GM19328 (cell line): ENCODE measurements at regions not wholly inside any gene's neighbourhood (a gene's known extent, or its start where the extent isn't known, plus 50 kb on each side); places are given as distances from the start of the nearest gene placed in this dataset.

ENCODE experiments used
- ATAC-seq: cut with Tn5 transposase; IDR thresholded peaks from one replicate; pipeline ENCODE4 v1.9.1; 2021; ENCODE audit warnings: mild to moderate bottlenecking, moderate library complexity; ENCODE audit not compliant: unreplicated experiment

DNA sequence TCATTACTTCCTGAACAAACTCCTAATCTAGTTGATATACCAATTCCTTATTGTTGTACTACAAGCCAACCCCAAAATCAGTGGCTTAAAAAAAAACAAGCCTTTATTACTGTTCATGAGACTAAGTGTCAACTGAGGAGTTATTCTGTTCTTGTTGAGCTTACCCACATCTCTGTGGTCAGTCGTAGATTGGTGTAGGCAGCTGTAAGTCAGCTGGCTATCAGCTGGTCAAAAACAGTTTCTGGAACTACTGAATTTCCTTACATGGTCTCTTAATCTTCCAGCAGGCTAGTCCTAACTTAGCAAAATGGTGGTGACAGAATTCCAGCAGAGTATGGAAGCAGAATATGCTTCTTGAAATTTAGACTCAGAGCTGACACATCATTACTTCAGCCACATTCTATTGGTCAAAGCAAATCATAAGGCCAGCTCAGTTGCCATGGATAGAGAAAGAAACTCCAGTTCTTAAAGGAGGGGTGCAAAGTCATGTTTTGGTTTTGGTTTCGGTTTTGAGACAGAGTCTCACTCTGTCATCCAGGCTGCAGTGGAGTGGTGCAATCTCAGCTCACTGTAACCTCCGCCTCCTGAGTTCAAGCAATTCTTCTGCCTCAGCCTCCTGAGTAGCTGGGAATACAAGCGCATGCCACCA, 386.1 kb upstream of the MPDZ start:
- ATAC-seq, result no peak

DNA sequence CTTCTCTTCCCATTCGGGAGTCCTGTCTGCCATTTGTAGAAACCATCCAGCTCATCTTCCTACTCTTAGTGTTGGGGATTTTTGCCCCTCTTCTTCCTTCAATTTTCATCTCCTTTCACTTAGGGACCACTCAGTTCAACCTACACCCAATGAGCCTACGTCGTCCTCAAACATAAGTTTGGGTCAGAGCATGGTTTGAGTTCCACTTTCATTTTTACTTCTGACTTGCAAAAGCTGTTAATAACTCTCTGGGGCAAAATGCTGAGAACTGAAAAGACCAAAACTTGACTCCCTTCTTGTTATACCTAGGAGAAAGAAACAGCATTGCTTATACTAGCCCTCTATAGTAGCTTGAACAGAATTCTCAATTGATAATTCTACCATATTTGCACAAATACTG, 381.5 kb upstream of the MPDZ start:
- no peak for ATAC-seq

DNA sequence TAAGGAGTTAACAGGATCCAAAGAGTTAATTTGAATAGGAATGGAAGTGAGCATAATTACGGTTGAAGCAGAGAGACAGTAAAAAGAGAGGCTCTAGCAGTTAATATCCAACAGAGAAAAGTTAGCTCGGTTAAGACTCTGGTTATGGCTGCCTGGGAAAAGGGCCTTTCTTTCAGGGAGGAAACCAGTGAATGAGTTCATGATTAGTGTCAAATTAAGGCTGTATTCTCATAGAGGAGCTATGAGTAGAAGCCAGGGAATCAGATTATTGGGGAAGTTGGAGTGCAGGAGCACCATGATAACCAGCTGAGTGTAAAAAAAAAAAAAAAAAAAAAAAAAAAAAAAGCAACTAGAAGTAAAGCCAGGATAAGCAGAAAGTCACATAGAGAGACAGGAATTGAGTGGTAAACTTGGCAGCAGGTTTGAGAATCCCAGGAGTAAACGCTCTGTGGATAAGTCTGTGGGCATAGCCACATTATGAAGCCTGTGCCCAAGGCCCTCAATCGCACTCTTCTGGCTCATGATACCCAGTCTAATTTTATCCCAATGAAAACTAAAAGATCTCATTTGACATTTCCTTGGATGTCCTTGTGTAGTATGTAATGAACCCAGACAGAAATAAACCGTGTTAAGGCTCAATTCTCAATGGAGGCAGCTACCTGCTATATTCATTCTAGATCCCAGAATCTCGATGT, 372.6 kb upstream of the MPDZ start:
- ATAC-seq, result no peak

DNA sequence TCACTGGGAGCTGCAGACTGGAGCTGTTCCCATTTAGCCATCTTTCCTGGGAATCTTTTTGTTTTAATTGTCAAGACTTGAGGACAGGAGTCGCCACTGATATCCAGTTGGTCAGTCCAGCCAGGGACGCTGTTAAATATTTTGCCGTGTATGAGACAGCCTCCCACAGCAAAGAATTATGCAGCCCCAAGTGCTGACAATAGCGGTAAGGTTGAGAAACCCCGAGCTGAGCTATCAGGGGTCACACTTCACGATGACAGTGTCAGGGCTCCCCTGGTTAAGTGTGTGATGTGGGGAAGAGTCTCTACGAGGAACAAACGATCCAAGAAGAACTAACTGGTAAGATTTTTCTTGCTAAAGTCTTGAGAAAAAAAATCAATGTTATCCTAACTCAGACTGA, 372.0 kb upstream of the MPDZ start:
- ATAC-seq, result no peak

DNA sequence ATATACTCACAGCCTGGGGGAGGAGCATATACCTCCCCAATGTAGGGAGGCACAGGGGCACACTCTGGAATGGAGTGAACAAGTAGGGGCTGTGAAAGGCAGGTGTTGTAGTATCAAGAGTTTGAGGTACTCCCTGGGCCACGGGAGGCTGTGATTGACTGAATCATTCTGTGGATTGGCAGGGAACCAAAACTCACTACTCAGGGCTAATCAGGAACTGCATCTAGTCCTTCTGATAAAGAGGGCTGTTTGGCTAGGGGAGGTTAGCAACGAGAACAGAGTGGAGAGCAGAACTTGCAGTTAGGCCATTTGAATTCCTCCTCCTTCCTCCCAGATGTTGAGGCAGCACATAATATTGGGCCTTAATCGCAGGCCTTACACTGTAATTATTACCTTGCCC, 369.2 kb upstream of the MPDZ start:
- no peak for ATAC-seq

DNA sequence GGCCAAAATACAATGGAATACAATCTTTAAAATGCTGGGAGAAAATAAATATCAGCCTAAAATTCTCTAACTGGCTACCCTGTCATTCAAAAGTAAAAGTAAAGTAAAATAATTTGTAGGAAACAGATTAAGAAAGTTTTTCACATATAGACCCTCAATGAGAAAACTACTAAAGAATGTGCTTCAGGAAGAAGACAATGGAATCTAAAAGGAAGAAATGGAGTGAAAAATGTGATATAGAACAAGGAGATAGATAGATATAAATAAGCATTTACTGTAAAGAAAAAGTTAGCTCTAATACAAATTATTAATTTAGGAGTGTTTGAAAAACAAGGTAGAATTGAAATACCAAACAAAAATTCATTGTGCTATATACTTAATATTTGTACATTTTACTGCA, 368.6 kb upstream of the MPDZ start:
- ATAC-seq, result no peak

DNA sequence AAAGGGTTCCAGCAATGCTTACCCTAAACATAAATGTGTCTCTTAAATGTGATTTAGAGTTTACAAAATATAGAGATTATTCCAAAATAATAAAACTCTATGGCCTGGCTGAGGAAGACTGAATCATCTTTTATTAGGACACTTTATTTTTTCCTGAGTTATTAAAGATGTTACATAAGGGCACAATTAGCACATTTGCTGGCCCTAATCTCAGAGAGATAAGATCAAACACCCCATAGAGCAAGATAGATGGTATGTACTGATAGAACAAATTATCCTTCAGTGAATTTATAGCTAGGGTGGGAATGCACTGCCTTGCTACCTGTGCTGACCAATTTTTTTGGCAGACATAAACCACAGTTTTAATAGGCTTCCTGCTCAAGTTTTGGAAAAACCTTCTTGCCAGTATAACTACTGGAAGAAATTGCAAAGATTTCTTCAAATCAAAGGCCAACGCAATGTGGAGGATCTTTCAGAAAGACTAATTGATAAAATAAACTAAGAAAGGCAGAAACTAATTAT, 367.1 kb upstream of the MPDZ start:
- no peak for ATAC-seq

DNA sequence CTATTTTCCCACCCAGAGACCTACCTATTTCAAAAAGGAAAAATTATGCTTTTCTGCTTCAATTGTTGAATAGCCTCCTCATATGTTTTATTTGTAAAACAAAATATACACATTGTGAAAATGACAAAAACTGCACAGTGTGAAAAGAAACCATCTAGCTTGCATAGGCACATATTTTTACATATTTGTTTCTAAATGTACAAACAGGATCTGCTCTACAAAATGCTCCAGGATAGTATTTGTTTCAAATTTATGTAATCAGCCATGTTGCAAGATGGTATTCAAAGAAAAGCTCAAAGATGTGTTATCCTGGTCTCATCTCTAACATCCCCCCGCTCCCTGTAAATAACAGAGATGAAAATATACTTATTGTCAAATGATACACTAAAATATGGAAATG, 366.1 kb upstream of the MPDZ start:
- no peak for ATAC-seq

- ATAC-seq, result no peak
Measured at GRCh38 chr9:13644675-13645074, 365.2 kb upstream of the MPDZ start.

DNA sequence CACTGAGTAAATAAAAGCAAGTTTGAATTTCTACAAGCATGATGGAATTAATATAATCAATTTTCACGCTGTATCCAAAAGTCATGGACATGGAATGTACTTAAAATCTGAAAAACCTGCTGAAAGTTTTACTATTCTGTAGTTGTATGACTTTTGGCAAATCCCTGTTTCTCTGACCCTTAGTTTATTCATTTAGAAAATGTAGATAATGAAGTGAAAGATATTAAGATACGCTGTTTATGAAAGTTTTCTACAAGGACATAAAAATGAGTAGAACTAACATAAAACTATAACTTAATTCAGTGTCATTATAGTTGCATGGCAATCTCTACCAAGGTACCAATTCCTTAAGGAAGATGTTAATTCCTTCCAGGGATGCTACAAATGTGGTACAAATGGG, 363.2 kb upstream of the MPDZ start:
- no peak for ATAC-seq

GRCh38 chr9:13629067-13629466, 349.6 kb upstream of the MPDZ start:
- no peak for ATAC-seq

DNA sequence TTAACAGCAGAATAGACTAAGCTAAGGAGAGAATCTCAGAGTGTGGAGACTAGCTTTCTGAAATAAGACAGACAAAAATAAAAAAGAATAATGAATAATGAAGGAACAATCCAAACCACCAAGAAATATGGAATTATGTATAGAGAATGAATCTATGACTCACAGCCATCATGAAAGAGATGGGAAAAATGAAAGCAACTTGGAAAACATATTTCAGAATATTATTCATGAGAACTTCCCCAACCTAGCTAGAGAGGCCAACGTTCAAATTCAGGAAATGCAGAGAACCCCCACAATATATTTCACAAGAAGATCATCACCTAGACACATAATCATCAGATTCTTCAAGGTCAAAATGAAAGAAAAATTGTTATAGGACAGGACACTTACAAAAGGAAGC, 349.0 kb upstream of the MPDZ start:
- ATAC-seq, result no peak

GRCh38 chr9:13627502-13627901, 348.0 kb upstream of the MPDZ start:
- ATAC-seq, result no peak

- no peak for ATAC-seq
Measured at GRCh38 chr9:13627071-13627470, 347.6 kb upstream of the MPDZ start.

- no peak for ATAC-seq
Measured at GRCh38 chr9:13626601-13627000, 347.1 kb upstream of the MPDZ start.

- ATAC-seq, result no peak
Measured at GRCh38 chr9:13621872-13622564, 342.5 kb upstream of the MPDZ start.

DNA sequence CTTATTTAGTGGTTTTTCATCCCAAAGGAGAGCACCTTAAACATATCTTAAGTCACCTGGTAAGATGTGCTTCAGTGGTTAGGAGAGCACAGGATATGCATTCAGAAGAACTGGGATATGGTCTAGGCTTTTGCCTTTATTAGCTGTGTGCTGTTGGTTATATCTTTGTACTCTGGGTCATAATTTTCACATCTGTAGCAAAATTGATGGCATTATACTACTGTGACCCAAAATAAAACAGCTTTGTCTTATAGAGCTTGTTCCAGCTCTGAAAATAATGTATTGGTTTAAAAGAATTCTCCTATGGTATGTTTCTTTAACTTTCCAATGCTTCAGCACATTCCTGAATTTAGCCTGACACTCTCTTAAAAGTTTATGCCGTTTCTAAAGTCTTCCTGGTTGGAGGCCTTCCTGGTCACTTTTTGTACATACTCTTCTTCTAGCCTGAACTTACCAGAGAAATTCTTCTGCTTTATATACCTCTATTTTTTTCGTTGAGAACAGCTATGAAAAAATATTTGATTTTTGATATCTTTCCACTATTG, 337.1 kb upstream of the MPDZ start:
- ATAC-seq, result no peak

- no peak for ATAC-seq
Measured at GRCh38 chr9:13615660-13616490, 336.4 kb upstream of the MPDZ start.

DNA sequence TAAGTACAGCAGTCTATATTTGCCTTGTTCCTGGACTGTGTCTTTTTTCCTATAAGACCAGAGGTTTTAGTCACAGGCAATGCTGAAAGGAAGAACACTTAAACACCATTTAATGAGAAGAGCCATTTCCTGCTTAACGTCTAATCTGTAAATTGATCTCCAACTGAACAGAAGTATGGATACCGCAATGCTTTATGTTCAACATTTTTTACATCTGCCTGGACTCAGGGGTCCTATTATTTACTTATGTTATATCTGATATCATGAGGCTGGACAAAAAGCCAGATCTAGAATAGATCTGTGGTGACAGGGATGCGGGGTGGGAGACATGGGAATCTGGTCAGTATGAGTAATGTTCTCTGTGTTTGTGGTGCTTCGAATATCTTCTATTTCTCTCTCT, 334.6 kb upstream of the MPDZ start:
- ATAC-seq, result no peak

- ATAC-seq, result no peak
Measured at GRCh38 chr9:13613296-13613695, 333.8 kb upstream of the MPDZ start.

- no peak for ATAC-seq
Measured at GRCh38 chr9:13608451-13608850, 329.0 kb upstream of the MPDZ start.
